H54 (cell line): ENCODE measurements at regions not wholly inside any gene's neighbourhood (a gene's known extent, or its start where the extent isn't known, plus 50 kb on each side); places are given as distances from the start of the nearest gene placed in this dataset.
A peak's percentile ranks its signal among the peaks of the same experiment; 100 is the strongest.

ENCODE experiments used
- DNase-seq: peaks from one replicate; pipeline ENCODE4 v3.0.0; 2011; ENCODE audit warnings: low spot score, mixed read lengths; ENCODE audit not compliant: insufficient read length
- FAIRE-seq: peaks from 3 replicates; lab custom pipeline; 2011; peaks lifted over from hg19 to GRCh38; lab: Jason Lieb, UNC
- POLR2A ChIP-seq: IDR thresholded peaks from 2 replicates; pipeline ENCODE4 v1.6.1; 2011; ENCODE audit warnings: low read depth, mild to moderate bottlenecking, low read length

- TF ChIP-seq POLR2A, result no peak
- DNase-seq (peak; percentile 30), FAIRE-seq (peak; percentile 88)
These were observed 195.0 kb upstream of the CEP162 start for GRCh38 chr6:84422380-84422968.

- no peak for FAIRE-seq
- no peak for DNase-seq
- no peak for TF ChIP-seq POLR2A
These were observed 193.6 kb upstream of the CEP162 start for GRCh38 chr6:84421031-84421430.

- no peak for TF ChIP-seq POLR2A
- FAIRE-seq, result no peak
- DNase-seq, result no peak
These were observed 189.8 kb upstream of the CEP162 start for GRCh38 chr6:84417260-84417659.

GRCh38 chr6:84416043-84416657, 188.7 kb upstream of the CEP162 start:
- FAIRE-seq (no peak), DNase-seq (no peak)
- no peak for TF ChIP-seq POLR2A

- FAIRE-seq (no peak), DNase-seq (no peak)
- TF ChIP-seq POLR2A, result no peak
These were observed 188.1 kb upstream of the CEP162 start for GRCh38 chr6:84415517-84415916.

GRCh38 chr6:84415068-84415467, 187.6 kb upstream of the CEP162 start:
- TF ChIP-seq POLR2A, result no peak
- DNase-seq (no peak), FAIRE-seq (no peak)

GRCh38 chr6:84414531-84414930, 187.1 kb upstream of the CEP162 start:
- DNase-seq (no peak), FAIRE-seq (no peak)
- TF ChIP-seq POLR2A, result no peak

GRCh38 chr6:84411060-84411629, 183.7 kb upstream of the CEP162 start:
- no peak for DNase-seq
- TF ChIP-seq POLR2A, result no peak
- FAIRE-seq, result peak; percentile 83

GRCh38 chr6:84409911-84410310, 182.5 kb upstream of the CEP162 start:
- no peak for DNase-seq
- FAIRE-seq, result no peak
- no peak for TF ChIP-seq POLR2A

GRCh38 chr6:84408028-84408427, 180.6 kb upstream of the CEP162 start:
- no peak for DNase-seq
- FAIRE-seq, result no peak
- no peak for TF ChIP-seq POLR2A

- DNase-seq, result no peak
- no peak for FAIRE-seq
- no peak for TF ChIP-seq POLR2A
These were observed 176.1 kb upstream of the CEP162 start for GRCh38 chr6:84403545-84403944.

- TF ChIP-seq POLR2A, result no peak
These were observed 171.6 kb upstream of the CEP162 start for GRCh38 chr6:84399003-84399402.

GRCh38 chr6:84392261-84392660, 164.8 kb upstream of the CEP162 start:
- DNase-seq (no peak), FAIRE-seq (no peak)
- TF ChIP-seq POLR2A, result no peak

More at GRCh38 chr6:84399003-84399402, 171.6 kb upstream of the CEP162 start:
- FAIRE-seq (no peak), DNase-seq (no peak)

GRCh38 chr6:84390851-84391250, 163.4 kb upstream of the CEP162 start:
- FAIRE-seq (no peak), DNase-seq (no peak)
- TF ChIP-seq POLR2A, result no peak

GRCh38 chr6:84390334-84390733, 162.9 kb upstream of the CEP162 start:
- FAIRE-seq, result no peak
- TF ChIP-seq POLR2A, result no peak
- no peak for DNase-seq

- no peak for DNase-seq
- TF ChIP-seq POLR2A, result no peak
- FAIRE-seq, result no peak
These were observed 151.7 kb upstream of the CEP162 start for GRCh38 chr6:84379142-84379541.
